Stimulated activated naive B cell treated with anti-CD40 and anti-IgM and Interleukin-4, amounts not matched to agents 10 μg/mL and 1 μg/mL and 100 μg/mL, for 72 hours (primary cell): ENCODE measurements at regions not wholly inside any gene's neighbourhood (a gene's known extent, or its start where the extent isn't known, plus 50 kb on each side); places are given as distances from the start of the nearest gene placed in this dataset.

Experiments
- ATAC-seq, 2 donors: fragments of 150-1000 bp; cut with Tn5 transposase; replicated peaks; 2 replicates each; pipeline ENCODE4 v1.10.0; 2021; ENCODE audit warnings: moderate library complexity in 1 of 2
- DNase-seq: peaks from one replicate; pipeline ENCODE4 v3.0.0; 2021
- H3K27ac Mint-ChIP-seq: one replicate; pipeline ENCODE4 v1.8.0; 2022; ENCODE audit warnings: mild to moderate bottlenecking, mixed read lengths
- H3K27me3 Mint-ChIP-seq, 2 donors: one replicate each; pipeline ENCODE4 v1.8.0; 2022; ENCODE audit warnings: mixed read lengths in 2 of 2
- H3K36me3 Mint-ChIP-seq, 2 donors: one replicate each; pipeline ENCODE4 v1.8.0; 2022; ENCODE audit warnings: mixed read lengths in 2 of 2, mild to moderate bottlenecking in 1 of 2
- H3K4me1 Mint-ChIP-seq, 2 donors: one replicate each; pipeline ENCODE4 v1.8.0; 2022; ENCODE audit warnings: mixed read lengths in 2 of 2, mild to moderate bottlenecking in 1 of 2
- H3K4me3 Mint-ChIP-seq, 2 donors: one replicate each; pipeline ENCODE4 v1.8.0; 2022; ENCODE audit warnings: mild to moderate bottlenecking in 2 of 2, mixed read lengths in 2 of 2, moderate library complexity in 1 of 2
- H3K9me3 Mint-ChIP-seq, 2 donors: one replicate each; pipeline ENCODE4 v1.8.0; 2022; ENCODE audit warnings: mixed read lengths in 2 of 2, mild to moderate bottlenecking in 1 of 2

- no peak for ATAC-seq
- Mint-ChIP-seq H3K27me3 (peaks cover 57 to 62% of the 10 kb centered on the region in 2 donors), H3K4me1 (peaks cover 5 to 13% of the 10 kb centered on the region in 2 donors), H3K9me3 (peaks cover 2 to 6% of the 10 kb centered on the region in 2 donors), H3K4me3 (no peak overlapping the region), H3K27ac (no peak overlapping the region), H3K36me3 (peaks cover 4 to 7% of the 10 kb centered on the region in 2 donors)
- no peak for DNase-seq
Measured at GRCh38 chr9:96029722-96030530, 154.4 kb downstream of the ERCC6L2 start.

DNA sequence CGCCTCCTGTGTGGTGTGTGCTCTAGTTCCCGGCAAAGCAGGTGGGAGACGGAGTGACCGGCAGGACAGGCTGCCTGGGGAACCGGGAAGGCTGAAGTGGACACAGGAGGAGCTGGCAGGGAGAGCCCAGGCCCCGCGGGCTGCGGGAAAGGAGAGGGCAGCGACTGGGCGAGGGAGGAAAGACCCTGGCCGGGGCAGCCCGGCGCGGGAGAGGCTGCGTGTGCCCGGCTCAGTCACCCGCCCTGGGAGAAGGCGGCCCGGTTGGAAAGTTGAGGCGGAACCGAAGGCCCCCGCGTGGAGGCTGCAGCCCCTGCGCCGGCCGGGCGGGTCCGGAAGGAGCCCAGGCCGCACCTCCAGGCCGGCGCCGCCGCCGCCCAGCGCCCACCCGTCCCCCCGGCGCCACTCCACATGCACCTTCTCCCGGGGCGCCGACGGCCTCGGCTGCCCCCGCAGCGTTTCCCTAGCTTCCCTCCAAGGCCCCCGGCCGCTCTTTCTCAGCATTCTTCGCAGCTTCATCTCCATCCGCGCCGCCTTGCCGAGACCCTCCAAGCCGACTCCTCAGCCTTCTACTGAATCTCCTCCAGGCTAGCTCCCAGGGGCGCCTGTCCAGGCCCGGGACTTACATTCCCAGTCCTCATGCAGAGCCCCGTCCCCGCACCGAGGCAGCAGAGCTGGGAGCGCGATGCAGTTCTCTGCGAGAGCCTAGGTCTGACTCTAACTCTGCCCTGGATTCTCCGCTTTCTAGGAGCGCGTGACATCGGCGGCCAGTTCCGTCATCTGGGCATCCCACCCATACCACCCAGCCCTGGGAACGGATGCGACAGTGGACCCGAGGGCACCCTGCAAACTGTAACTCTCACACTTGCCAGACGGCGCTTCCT is 152.0 kb downstream of the ERCC6L2 start:
- Mint-ChIP-seq H3K4me3 (peak overlapping the region; percentile 73 to 74), H3K27me3 (peaks cover 75 to 80% of the 10 kb centered on the region in 2 donors), H3K4me1 (peaks cover 12 to 26% of the 10 kb centered on the region in 2 donors), H3K9me3 (peaks cover 2 to 5% of the 10 kb centered on the region in 2 donors), H3K27ac (peak overlapping the region; percentile 68), H3K36me3 (peaks cover 4 to 7% of the 10 kb centered on the region in 2 donors)
- DNase-seq (no peak), ATAC-seq (peak in 1 of 2 donors; percentile 31)

- no peak overlapping the region for H3K27ac Mint-ChIP-seq
- H3K9me3 Mint-ChIP-seq: peaks cover 2 to 5% of the 10 kb centered on the region in 2 donors
- no peak for DNase-seq
- H3K36me3 Mint-ChIP-seq: peaks cover 4 to 7% of the 10 kb centered on the region in 2 donors
- H3K4me3 Mint-ChIP-seq: peak overlapping the region; percentile 54 to 56
- H3K4me1 Mint-ChIP-seq: peaks cover 17 to 33% of the 10 kb centered on the region in 2 donors
- ATAC-seq: no peak
- peaks cover 81 to 82% of the 10 kb centered on the region in 2 donors for H3K27me3 Mint-ChIP-seq
Measured at GRCh38 chr9:96026655-96027213, 151.2 kb downstream of the ERCC6L2 start.

DNA sequence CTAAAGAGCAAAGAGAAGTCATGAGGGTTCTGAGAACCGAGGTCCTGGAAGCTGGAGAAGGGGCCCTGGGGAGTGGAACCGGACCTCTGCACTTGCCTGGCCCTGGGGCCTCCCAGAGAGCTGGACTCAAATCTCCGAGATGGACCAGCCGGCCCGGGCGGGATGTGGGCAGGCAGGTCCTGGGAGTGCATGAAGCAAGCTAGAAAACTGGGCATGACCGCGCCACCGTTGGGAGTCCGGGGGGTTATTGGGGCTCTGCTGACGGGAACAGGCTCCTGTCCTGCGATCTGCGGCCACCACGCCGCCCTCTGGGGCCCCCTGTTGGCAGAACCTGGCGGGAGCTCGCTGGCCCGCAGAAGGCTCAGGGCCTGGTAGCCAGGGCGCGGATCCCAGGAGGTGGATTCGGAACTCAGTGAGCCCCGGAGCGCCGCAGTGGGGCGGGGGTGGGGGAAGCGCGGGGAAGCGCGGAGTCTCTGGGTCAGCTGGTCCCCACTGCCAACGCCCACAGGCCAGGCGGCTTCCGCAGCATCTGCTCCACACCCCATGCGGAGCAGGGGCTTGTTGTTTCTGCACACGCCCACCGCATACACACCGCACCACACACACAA is 150.6 kb downstream of the ERCC6L2 start:
- H3K4me1 Mint-ChIP-seq: peaks cover 19 to 37% of the 10 kb centered on the region in 2 donors
- no peak for DNase-seq
- H3K27ac Mint-ChIP-seq: no peak overlapping the region
- H3K9me3 Mint-ChIP-seq: peaks cover 2 to 5% of the 10 kb centered on the region in 2 donors
- H3K36me3 Mint-ChIP-seq: peaks cover 5 to 7% of the 10 kb centered on the region in 2 donors
- no peak overlapping the region for H3K4me3 Mint-ChIP-seq
- ATAC-seq: no peak
- peaks cover 82 to 83% of the 10 kb centered on the region in 2 donors for H3K27me3 Mint-ChIP-seq

- Mint-ChIP-seq H3K4me3 (no peak overlapping the region), H3K27ac (no peak overlapping the region), H3K27me3 (peaks cover 73 to 91% of the 10 kb centered on the region in 2 donors), H3K9me3 (peaks cover 1 to 5% of the 10 kb centered on the region in 2 donors), H3K4me1 (peaks cover 26 to 48% of the 10 kb centered on the region in 2 donors), H3K36me3 (peaks cover 11 to 18% of the 10 kb centered on the region in 2 donors)
- no peak for DNase-seq
- ATAC-seq: no peak
Measured at GRCh38 chr9:96023486-96023885, 148.0 kb downstream of the ERCC6L2 start.

DNA sequence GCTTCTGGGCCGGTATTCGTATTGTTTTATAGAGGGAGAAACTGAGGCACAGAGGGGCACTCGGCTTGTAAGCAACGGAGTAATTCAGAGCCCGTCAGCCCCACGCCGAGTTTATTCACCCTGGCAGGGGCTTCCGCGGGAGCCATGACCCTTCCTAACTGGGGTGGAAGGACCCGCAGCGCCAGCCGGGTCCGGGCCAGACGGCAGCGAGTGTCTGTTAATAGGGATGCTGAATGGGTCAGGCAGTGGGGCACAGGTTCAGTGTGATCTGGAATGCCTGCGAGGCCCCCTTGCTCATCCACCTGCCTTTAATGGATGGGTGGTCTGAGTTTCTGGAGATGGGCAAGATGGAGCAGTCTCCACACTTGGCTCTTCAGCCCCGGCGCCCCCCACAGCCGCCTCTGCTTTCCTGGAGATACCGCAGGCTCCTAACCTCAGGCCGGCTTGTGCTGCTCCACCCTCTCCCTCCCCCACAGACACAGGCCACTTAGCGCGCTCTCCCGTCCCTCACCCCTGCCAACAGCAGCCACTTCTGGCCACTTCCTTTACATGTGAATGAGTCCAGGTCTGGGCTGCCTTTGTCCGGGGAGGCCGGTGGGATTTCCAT is 147.1 kb downstream of the ERCC6L2 start:
- Mint-ChIP-seq H3K36me3 (peaks cover 14 to 24% of the 10 kb centered on the region in 2 donors), H3K4me1 (peaks cover 30 to 47% of the 10 kb centered on the region in 2 donors), H3K4me3 (peak overlapping the region; percentile 79 to 84), H3K27me3 (peaks cover 64 to 82% of the 10 kb centered on the region in 2 donors), H3K9me3 (peaks cover 1 to 5% of the 10 kb centered on the region in 2 donors), H3K27ac (peak overlapping the region; percentile 93)
- ATAC-seq: peak; percentile 23 to 33
- DNase-seq: no peak

- ATAC-seq (peak; percentile 24 to 28), DNase-seq (no peak)
- Mint-ChIP-seq H3K4me1 (peaks cover 33 to 51% of the 10 kb centered on the region in 2 donors), H3K27me3 (peaks cover 59 to 74% of the 10 kb centered on the region in 2 donors), H3K27ac (peak overlapping the region; percentile 93), H3K4me3 (peak overlapping the region; percentile 84 to 93), H3K9me3 (peaks cover 1 to 4% of the 10 kb centered on the region in 2 donors), H3K36me3 (peaks cover 22 to 28% of the 10 kb centered on the region in 2 donors)
Measured at GRCh38 chr9:96021551-96022444, 146.3 kb downstream of the ERCC6L2 start.

DNA sequence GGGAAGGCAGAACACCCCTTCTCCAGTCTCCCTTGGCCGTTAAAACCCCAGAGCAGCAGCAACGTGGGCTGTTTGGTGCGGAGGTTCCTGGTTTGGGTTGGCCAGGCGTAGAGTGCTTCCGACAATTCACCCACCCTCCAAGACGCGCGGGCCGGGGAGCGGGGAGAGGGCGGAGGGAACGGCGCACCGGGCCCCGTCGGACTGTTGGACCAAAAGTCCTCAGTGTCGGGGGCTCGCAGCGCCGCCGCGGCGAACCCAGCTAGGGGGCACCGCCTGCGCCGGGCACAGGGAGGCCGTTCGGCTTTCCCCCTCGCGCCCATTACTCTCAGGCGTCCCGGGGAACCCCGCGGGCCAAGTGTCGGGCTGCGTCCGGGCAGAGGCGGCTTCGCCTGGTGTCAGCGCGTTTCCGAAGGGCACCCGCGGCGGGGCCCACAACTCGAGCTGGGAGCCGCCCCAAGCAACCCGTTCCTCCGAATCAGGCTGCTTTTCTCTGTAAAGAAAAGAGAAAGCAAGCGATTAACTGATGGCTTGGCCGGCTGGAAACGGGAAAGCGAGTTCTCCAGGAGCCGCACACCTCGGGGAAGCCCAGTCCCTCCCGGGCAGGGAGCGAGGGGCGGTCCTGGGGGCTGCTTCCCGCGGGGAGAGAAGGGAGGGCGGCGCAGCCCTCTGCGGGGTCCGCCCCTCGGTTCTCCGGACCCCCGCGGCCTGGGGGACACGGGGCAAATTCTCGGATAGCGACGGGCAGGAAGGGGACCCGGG is 145.5 kb downstream of the ERCC6L2 start:
- H3K27me3 Mint-ChIP-seq: peaks cover 53 to 66% of the 10 kb centered on the region in 2 donors
- peaks cover 22 to 26% of the 10 kb centered on the region in 2 donors for H3K36me3 Mint-ChIP-seq
- H3K4me3 Mint-ChIP-seq: peak overlapping the region; percentile 89 to 93
- H3K9me3 Mint-ChIP-seq: peaks cover 0 to 1% of the 10 kb centered on the region in 2 donors
- DNase-seq (peak; percentile 32), ATAC-seq (peak; percentile 51 to 65)
- H3K27ac Mint-ChIP-seq: peak overlapping the region; percentile 92
- H3K4me1 Mint-ChIP-seq: peaks cover 34 to 56% of the 10 kb centered on the region in 2 donors

- DNase-seq: no peak
- no peak for ATAC-seq
- Mint-ChIP-seq H3K9me3 (peaks cover 0 to 1% of the 10 kb centered on the region in 2 donors), H3K4me3 (peak overlapping the region; percentile 89 to 93), H3K36me3 (peaks cover 22 to 27% of the 10 kb centered on the region in 2 donors), H3K27me3 (peaks cover 47 to 60% of the 10 kb centered on the region in 2 donors), H3K27ac (peak overlapping the region; percentile 66), H3K4me1 (peaks cover 37 to 63% of the 10 kb centered on the region in 2 donors)
Measured at GRCh38 chr9:96020300-96020791, 144.9 kb downstream of the ERCC6L2 start.
